HG02884 (cell line): ENCODE measurements at regions not wholly inside any gene's neighbourhood (a gene's known extent, or its start where the extent isn't known, plus 50 kb on each side); places are given as distances from the start of the nearest gene placed in this dataset.

Source experiments
- ATAC-seq: cut with Tn5 transposase; IDR thresholded peaks from one replicate; pipeline ENCODE4 v1.9.1; 2021; ENCODE audit warnings: mild to moderate bottlenecking, moderate library complexity; ENCODE audit not compliant: unreplicated experiment

DNA sequence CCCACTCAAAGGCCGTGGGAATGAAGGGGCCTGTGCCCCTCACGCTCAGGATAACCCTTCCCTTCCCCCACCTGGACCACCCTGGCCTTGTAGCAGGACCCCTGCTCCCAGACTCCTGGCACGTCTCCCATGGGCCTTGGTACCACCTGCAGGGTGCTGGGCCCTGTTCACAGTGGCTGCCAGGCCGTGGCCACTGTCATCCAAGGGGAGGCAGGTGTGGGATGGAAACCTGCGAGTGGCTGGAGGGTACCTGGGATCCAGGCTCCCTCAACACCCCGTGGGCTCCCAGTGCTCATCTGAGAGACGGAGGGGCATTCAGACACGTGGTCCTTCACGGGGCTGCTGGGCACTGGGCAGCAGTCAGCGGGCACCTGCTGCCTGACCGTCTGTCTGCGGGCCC, 75.6 kb upstream of the CIBAR2 start:
- ATAC-seq: no peak

DNA sequence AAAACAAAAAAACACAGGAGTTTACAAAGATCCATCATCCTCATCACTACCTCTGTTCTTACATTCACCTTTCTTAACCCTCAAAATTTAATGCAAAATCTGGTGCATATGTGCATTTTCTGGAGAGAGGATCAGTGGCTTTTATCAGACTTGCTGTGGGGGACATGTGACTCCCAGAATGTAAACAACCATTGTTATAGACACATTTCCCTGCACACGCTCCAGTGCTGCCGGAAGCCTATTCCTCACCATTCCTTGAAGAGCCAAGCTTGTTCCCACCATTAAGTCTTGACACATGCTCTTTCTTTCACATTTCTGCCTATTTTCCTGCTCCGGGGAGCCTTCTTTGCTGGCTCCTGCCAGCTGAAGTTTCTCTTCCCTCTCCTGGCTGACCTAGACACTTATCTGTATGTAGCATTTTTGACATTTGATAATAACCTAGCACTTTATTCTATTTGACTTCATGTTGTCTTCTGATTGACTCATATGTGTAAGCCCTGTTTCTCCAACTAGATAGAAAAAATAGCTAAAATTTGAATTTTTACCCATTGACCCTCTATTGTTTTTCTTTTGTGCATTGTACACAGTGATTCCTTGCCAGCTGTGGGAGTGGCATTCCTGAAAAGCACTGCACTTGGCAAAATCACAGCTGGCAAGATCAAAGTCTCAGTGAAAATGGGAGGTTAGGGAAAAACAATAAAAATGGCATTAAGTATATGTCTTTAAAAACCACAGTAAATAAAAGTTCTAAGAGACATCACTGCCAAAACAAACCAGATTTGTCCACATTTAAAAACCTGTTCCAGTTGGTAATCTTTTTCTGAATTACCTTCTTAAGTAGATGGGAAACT, 76.8 kb upstream of the CIBAR2 start:
- no peak for ATAC-seq

DNA sequence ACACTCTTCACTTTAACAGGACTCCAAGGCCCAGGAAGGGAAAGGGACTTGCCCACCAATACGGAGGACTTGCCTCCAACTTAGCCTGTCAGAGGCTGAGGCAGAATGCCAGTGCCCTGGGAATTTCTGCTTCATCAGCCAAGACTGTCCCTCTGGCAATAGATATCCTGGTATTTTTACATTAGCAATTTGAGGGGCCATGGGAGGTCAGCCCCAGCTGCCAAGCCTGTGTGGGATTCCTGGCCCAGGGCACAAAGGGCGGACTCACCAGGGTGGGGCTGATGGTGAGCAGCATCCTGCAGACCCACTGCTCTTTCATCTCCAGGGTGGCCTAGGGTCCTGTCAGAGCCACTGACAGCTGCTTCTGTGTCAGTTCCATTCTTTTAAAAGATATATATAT, 78.3 kb upstream of the CIBAR2 start:
- no peak for ATAC-seq

DNA sequence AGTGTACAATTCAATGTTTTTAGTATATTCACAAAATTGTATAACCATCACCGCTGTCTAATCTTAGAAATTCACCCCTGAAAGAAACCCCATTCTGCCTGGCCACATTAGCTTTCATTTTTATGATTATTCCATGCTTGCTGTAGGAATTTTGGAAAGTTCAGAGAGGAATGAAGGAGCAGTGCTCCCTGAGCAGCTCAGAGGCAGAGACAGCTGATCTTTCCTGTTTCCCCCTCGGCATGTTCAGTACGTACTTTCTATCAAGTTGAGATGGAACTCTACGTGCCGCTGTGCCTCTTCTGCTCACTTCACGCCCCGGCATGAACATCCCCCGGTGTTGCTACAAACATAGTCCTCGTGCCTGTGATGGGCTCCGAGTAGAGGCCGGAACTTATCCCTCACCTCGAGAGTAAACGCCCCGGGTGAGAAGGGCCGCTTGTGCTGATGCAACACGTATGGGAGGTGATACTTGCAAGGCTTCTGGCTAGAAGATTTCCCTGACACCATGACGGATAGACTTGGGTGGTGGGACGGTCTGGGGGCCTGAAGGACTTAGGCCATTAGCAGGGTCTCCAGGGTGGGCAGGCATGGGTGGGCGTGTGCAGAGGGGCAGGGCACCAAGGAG, 79.2 kb upstream of the CIBAR2 start:
- no peak for ATAC-seq

DNA sequence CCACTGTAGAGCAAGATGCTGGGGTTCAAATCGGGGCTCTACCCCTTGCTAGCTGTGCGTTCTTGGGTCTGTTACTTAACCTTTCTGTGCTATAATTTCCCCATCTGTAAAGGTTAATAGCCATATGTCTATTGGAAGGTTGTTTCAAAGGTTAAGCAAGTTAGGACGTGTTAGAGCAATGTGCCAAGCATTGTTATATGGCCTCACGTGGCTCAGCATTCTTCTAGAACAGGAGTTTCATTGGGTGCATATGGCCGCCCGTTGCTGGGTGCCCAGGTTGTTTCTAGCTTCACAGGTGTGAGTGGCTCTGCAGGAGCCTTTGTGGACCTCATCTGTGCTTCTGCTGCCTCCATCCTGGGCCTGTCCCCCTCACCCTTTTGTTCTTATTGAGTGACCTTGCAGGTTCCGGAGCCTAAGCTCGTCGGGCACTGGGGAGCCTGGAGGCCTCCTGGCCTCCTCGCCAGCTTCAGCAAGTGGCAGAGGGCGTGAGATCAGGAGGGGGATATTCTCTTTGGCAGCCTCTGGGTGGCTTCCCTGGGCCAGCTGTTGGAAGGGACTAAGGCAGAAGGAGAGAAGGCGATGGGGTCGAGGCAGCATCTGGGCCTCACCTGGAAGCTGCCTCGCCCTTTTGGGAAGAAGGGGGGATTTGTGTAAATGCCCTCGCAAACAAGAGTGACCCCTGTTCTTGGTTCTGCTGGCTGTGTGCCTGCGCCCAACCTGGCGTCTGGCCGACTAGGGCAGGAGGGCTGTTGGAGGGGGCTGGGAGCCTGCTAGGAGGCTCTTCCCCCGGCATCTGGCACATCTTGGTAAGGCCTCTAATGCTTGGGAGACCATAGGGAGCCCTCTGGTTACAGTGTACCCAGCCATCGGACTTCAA, 80.2 kb upstream of the CIBAR2 start:
- no peak for ATAC-seq

DNA sequence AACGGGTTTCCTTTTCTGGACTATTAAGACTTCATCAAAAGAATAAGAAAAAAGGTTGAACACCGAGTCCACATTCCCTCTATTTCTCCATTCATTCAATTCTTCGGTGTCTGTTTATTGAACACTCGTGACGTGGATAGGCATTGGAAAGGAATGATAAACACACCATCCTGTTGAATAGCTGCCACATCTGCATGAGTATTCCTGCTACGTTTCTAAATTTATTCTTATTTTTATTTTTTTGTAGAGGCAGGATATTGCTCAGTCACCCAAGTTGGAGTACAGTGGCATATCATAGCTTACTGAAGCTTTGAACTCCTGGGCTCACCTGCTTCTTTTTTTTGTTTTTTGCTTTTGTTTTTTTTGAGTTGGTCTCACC, 80.8 kb upstream of the CIBAR2 start:
- ATAC-seq: no peak

DNA sequence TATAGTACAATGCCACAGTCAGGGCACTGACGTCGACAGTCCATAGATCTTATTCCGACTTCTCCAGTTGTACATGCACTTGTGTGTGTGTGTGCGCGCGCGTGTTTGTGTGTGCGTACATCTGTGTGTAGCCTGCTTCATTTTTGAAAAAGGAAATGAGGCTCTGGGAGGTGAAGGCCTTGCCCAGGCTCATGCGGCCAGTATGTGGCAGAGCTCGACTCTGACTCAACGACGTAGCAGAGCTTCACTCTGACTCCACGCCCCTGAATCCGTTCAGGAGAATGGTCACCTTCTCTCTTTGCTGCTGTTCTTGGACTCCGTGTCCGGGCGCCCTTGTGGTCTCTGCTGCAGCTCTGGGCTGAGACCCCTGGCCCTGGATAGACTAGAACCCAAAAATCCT, 81.6 kb upstream of the CIBAR2 start:
- ATAC-seq: no peak

DNA sequence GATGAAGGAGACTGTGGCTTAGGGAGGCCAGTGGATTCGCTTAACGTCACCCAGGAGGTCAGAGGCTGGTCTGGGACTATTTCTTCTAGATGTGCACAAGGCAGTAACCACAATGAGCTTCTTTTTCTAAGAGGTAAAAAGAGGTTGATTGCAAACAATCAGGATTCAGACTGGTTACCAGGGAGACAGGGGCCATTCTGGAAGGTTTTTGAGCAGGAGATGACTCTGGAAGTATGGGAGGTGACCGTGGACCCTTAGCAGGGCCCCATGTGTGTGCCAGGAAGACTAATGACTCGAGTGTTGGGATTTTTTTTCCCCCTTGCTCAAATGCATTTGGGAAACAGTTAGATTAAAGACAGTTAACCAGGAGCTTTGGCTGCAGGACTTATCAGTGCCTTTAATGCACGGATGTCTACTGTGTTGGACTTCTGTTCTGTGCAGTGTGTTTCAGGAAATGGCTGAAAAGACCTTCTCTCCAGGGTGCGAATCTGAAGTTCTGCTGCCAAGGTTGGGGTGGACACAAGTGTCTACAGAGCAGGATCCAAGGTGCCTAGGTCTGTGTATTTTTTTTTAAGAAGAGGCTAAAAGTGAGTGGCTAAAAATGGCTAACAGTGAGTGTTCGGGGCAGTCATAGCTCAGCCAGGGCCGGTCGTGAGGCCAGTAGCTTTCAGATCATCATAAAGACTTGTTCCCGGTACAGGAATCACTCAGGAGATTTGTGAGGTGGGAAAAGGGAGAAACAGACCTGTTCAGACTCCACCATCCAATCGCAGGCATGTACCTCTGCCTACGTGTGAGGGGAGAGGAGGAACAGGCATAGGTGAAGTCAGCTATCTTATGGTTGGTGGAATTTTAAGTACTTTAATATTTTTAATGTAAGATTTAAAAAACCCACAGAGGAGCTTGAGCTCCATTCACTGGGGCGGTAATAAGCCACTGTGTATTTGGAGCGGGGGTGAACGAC, 82.3 kb upstream of the CIBAR2 start:
- ATAC-seq: no peak

DNA sequence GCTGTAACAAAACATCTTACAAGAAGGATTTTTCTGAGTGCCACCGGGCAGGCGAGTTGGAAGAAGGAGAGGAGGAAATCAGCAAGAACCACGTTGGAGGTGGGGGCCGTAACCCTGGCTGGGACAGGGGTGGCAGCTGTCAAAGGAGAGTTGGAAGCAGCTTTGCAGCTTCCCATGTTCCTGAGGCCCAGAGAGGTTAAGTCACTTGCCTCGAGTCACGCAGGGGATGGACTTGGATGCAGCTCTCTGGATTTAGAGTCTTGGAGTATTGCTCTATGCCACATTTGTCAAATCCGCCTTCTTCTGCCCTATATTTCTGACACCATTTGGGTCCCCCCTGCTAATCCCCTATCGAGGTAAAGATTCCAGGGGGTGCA, 83.0 kb upstream of the CIBAR2 start:
- ATAC-seq: no peak

DNA sequence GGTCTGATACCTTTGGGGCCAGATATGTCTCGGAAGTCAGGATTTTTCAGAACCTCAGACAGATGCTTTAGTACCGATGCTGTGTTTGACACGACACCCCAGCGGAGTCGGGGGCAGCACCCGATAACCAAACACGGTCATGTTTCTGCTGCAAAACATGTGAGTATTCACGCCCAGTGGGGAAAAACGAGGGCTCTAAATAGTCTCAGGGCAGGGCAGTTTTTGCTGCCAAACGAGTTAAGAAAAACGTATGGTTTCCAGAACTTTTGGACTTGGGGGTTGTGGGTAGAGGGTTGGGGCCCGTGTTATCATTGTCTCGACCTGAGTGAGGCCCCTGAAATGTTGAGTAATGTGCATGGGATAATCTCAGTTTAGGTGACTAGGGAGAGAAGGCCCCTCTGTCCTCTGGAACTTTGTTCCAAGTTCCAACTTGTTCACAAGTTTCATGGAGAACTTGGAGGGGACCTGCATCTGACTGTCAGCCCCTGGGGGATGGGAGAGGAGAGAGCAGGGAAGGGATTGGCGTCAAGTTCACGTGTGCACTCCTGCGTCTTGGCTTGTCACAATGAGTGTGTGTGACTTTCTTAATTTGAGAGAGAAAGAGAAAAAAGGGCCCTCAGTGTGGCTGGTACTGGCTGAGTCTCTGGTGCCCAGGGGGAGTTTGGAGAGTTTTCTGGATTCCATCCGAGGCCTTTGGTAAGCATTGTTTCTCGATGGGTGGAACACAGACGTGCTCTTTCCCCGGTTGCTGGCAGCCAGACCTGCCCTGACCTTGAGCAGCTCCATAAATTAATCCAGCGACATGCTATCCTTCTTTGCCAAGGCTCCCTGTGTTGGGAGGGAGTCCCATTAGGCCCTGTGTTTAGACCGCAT, 83.9 kb upstream of the CIBAR2 start:
- ATAC-seq: no peak

DNA sequence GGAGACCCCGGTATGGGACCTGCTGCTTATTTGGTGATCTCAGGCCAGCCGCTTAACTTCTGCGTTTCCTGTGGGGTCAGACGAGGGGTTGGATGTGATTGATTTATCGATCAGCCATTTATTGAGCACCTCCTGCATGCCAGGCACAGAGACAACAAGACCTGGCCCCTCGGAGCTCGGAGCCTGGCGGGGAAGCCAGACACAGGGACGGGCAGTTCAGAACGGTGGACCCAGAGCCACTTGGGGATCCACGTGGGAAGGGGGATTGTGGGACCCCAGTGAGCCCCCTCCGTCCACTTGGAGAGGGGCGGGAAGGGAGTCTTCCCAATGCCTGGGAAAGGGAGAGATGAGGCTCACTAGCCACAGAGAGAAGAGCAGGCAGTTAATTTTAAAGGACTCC, 84.7 kb upstream of the CIBAR2 start:
- ATAC-seq: no peak

DNA sequence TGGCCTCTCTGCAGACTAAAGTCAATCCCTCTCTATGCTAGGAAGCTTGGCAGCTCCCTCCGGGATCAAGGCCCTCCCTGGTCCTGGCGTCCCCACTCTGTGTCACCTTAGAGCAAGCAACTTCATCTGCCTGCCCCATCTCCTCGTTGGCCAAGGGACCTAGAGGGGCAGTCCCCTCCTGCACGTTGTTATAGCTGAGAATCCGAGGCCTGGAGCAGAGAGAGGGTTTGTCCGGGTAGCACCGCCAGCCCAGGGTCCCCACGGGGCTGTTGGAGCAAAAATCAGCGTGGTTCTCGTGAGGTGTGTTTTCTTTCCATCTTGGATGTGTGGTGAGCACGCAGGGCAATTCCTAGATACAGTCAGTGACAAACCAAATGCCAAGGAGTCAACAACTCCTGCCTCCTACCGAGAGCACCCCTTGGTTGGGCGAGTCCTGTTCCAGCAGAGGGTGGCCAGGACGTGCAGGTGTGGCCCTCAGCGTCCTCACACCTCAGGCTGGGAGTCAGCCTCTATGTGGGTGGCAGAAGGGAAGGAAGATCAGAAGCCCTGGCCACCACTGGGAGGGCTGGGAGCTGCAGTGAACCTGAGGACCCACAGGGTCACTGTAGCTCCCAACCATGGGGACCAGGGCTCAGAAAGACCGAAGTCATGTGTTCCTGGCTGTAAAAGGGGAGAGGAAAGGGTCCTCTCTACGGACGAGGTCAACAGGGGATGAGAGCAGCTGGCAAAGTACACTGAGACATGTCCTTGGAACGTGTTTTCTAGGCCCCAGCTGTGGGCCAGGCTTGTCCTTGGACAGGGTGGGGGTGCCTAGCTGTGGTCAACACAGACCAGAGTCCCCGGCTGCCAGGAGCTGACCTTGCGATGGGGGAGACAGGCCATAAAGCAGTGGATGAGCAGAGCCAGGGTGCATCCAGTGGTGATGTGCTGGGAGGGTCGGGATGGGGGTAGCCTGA, 85.6 kb upstream of the CIBAR2 start:
- no peak for ATAC-seq

DNA sequence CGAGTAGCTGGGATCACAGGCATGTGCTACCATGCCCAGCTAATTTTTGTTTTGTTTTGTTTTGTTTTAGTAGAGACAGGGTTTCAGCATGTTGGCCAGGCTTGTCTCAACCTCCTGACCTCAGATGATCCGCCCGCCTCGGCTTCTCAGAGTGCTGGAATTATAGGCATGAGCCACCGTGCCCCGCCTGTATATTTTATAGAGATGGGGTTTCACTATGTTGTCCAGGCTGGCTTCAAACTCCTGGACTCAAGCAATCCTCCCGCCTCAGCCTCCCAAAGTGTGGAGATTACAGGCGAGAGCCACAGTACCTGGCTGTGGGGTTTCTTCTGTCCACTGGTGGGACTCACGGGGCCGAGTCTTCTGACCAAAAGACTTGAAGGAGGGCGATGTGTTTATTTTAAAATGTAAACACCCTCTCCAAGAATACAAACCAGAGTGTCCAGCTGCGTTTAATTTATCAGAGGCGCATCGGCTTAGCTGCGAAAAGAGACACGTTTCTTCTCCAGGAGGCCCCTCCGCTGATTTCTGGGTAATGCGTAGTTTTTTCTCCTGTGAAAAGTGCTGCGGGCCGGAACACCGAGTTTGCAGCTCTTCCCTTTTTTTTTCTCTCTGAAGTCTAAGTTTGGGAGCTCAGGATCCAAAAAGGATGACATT, 86.9 kb upstream of the CIBAR2 start:
- ATAC-seq: no peak

DNA sequence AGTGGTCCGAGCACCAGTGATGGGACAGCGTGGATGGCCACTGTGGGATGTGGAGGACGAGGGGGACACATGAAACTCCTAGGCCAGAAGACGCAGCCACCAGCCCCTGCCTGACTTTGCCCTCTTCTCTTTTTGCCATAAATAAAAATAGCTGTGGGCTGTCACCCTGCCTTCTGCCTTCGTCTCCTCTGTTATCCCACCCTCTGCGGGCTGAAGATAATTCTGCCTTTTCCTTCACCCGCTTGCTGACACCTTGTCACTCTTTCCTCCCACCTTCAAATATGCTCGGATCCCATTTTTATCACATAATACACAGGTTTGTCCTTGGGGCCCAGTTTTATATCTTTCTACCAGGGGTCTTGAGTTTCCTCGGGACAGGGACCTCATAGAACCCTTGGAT, 87.6 kb upstream of the CIBAR2 start:
- ATAC-seq: no peak

DNA sequence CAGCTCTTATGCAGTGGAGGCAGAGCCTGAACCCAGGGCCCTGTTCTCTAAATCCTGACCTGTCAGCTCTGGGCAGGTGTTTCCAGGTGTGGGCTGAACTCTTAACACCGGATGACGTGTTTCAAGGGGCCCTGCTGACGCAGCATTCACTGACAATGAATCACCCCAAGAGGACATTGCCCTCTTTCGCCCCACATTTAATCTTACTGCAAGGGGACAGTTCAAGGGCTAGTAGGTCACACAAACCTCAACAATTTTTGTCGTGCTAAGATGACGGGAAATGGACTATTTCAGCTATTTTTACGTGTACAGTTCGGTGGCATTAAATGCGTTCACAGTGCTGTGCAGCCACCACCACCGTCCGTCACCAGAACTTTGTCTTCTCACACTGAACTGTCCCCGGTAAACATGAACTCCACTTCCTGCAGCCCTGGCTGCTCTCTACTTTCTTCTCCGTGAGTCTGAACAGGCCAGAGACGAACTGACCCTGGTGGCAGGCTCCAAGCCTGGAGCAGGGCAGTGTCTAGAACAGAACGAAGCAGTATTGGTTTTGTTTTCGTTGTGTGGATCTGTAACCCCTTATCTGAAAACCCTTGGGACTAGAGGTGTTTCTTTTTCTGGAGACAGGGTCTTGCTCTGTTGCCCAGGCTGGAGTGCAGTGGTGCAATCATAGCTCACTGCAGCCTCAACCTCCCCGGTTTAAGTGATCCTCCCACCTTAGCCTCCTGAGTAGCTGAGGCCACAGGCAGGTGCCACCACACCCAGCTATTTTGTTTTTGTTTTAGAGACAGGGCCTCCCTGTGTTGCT, 88.4 kb upstream of the CIBAR2 start:
- no peak for ATAC-seq

DNA sequence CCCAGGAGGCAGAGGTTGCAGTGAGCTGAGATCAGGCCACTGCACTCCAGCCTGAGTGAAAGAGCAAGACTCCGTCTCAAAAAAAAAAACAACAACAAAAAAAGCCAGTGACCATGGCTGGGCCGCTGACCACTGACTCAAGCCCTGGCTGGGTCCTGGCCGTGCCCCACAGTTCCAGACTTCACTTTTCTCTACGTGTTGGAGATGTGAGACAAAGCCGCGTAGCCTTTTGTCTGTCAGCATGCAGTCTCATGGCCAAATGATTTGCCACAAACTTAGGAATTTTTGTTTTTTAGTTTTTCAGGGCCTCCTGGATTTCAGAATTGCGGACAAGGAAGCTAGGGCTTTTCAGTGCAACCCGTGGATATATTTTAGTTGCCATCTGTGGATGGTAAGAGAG, 89.3 kb upstream of the CIBAR2 start:
- ATAC-seq: no peak

DNA sequence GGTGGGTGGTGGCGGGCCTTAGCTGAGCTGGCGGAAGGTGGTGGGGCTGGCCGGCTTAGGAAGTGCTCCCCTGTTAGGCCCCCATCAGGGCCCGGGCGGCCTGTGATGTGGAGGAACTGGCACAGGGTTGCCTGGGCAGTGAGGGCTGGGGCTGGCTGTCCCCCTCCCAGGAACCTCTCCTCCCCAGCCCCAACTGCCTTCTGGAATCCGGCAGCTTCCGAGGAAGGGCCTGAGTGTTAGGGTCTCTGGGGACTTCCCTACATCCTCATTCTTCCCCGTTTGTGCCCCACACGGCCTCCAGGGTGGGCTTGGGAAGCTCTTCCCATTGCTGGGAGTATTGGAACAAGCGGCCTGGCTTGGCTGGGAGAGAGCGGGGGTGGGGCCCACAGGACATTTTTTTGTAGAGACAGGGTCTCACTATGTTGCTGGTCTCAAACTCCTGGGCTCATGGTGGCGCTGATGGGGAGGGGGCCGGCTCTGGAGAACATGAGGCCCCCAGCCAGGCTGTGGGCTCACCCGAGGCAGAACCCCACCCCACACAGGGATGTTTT, 89.9 kb upstream of the CIBAR2 start:
- no peak for ATAC-seq
